ENCODE measurements at regions not wholly inside any gene's neighbourhood (a gene's known extent, or its start where the extent isn't known, plus 50 kb on each side); places are given as distances from the start of the nearest gene placed in this dataset.

DNA sequence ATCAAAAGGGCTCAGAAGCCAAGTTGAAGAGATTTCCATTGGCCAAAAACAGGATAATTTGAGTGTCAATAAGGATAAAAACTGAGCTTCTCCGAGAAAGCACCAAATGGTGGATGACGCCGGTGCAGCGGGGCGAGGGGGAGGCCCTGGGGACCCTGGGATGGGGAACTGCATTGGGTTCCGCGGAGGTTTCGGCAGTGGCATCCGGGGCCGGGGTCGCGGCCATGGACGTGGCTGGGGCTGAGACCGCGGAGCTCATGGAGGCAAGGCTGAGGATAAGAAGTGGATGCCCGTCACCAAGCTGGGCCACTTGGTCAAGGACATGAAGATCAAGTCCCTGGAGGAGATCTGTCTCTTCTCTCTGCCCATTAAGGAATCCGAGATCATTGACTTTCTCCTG is 97.2 kb downstream of the DMRTA2 start:
- no peak for TF ChIP-seq EZH2 (IDR thresholded peaks at IDR 0.05; ENCODE audit: low read length)
- TF ChIP-seq, protein P1, sequence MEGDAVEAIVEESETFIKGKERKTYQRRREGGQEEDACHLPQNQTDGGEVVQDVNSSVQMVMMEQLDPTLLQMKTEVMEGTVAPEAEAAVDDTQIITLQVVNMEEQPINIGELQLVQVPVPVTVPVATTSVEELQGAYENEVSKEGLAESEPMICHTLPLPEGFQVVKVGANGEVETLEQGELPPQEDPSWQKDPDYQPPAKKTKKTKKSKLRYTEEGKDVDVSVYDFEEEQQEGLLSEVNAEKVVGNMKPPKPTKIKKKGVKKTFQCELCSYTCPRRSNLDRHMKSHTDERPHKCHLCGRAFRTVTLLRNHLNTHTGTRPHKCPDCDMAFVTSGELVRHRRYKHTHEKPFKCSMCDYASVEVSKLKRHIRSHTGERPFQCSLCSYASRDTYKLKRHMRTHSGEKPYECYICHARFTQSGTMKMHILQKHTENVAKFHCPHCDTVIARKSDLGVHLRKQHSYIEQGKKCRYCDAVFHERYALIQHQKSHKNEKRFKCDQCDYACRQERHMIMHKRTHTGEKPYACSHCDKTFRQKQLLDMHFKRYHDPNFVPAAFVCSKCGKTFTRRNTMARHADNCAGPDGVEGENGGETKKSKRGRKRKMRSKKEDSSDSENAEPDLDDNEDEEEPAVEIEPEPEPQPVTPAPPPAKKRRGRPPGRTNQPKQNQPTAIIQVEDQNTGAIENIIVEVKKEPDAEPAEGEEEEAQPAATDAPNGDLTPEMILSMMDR (optimal IDR thresholded peaks at IDR 0.05 in 1 of 3, IDR thresholded peaks at IDR 0.05 in 1 of 3, conservative IDR thresholded peaks at IDR 0.05 in 1 of 3; ENCODE audit: extremely low read depth in 1 of 3, insufficient read depth in 2 of 3, low read length in 3 of 3) = no peak

All from keratinocyte (primary cell).